ENCODE measurements at regions not wholly inside any gene's neighbourhood (a gene's known extent, or its start where the extent isn't known, plus 50 kb on each side); places are given as distances from the start of the nearest gene placed in this dataset.

- no peaks in the 10 kb centered on the region; the same call in 1 of the 2 replicates for H3K9me3 ChIP-seq (ENCODE audit: control insufficient read depth, insufficient read depth, low read depth, low read length)
- no peaks in the 10 kb centered on the region for H3K27me3 ChIP-seq (ENCODE audit: control insufficient read depth, insufficient read depth, low read length)
- BruUV-seq (replicated peaks), result no TSS peak
- ChIA-PET POLR2A (no interaction called here), CTCF (no interaction called here)
- H3K27ac ChIP-seq (ENCODE audit: low read length), result no peak overlapping the region
- in situ Hi-C loops (cut with HindIII; ENCODE audit: low pct_unique_long_range_greater_than_20kb, low sequenced_read_pairs), result no loop called here
- no peaks in the 10 kb centered on the region for H3K4me1 ChIP-seq (ENCODE audit: control insufficient read depth, insufficient read depth, low read length)
- intact Hi-C loops (cut with micrococcal nuclease; ENCODE audit: unreplicated experiment), result no loop called here
- no peak for DNase-seq (ENCODE audit: low read depth, low spot score)
- no peak overlapping the region for H3K4me3 ChIP-seq (ENCODE audit: low read depth in 2 of 2, low read length in 2 of 2)
- no peak for TF ChIP-seq POLR2AphosphoS5 (IDR thresholded peaks at IDR 0.05; ENCODE audit: low read depth, low read length)
- no peak for TF ChIP-seq TCF7L2 (IDR thresholded peaks at IDR 0.05; ENCODE audit: low read depth, low read length)
- no peak for TF ChIP-seq SIN3A (IDR thresholded peaks at IDR 0.05; ENCODE audit: borderline replicate concordance, insufficient read depth, low read depth, low read length)
- TF ChIP-seq REST (IDR thresholded peaks at IDR 0.05; ENCODE audit: insufficient read depth in 1 of 2, low read depth in 2 of 2, low read length in 1 of 2), result no peak
- H3K36me3 ChIP-seq (ENCODE audit: control insufficient read depth, insufficient read depth, low read length), result no peaks in the 10 kb centered on the region
- no peak for ATAC-seq
Observed at GRCh38 chr6:138038142-138038870, 68.9 kb downstream of the PERP start.

All from Panc1 (cell line).